ENCODE measurements at regions not wholly inside any gene's neighbourhood (a gene's known extent, or its start where the extent isn't known, plus 50 kb on each side); places are given as distances from the start of the nearest gene placed in this dataset.
"Not testable (repeated sequence)": the region's sequence is repeated elsewhere in the genome, so short reads cannot be mapped to it uniquely, and the experiment has no call there.

DNA sequence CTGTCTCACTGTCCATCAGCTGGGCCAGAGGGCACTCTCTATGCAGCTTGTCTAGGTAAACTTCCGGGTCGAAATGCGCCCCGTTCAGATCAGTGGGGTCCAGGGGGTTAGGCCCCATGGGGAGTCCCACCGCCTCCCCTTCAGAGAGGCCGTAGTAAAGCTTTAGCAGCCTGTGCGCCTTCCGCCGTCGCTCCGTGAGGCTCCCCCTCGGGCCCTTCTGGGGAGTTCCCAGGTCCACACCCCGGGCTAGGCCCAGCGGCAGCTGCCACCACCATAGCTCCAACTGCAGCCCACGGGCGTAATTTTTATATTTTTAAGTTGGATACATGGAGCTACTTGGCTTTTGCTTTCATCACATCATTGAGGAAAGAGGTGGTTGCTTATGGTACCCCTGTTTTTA lies 73.7 kb upstream of the FRG2C start:
- DNase-seq (ENCODE audit: low read depth) = not testable (repeated sequence)

DNA sequence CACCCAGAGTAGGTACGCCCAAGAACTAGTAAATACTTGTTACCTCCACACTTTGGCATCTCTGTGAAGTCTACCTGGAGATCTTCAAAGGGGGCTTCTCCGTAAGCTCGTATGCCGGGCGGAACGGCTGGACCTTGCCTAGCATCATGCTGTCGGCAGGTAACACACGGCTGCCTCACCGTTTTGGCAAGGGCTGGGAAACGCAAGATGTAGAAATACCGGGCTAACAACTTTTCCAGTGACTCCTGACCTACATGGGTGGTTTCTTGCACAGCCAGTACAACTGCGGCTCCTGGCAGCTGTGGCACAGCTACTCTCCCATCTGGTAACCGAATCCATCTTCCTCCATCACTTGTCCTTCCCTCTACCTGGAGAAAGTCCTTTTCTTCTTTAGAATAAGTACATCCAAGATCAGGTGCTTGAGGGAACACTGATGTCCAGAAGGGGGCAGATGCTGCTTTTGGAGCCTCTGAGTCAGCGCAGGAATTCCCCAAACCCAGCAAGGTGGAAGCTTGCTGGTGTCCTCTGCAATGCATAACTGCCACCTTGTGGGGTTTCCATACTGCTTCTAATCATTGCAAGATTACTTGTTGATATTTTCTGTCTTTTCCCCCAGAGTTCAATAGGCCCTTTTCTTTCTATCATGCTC lies 59.7 kb upstream of the FRG2C start:
- not testable (repeated sequence) for DNase-seq (ENCODE audit: low read depth)

DNA sequence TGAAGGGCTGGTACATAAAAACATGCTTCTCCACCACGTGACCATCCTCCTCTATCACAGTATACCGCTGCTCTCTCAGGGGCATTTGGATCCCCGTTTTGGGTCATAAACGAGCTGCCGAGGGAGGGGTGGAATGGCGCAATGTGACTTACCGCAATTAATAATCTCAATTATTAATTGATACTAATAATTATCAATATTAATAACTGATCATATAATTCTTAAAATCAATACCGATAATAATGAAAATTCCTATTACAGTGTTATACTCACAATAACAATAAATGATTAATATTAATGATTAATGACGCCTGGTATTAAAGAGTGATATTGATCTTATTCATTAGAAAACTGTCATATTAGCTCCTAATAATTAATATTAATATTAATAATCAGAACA lies 56.1 kb upstream of the FRG2C start:
- not testable (repeated sequence) for DNase-seq (ENCODE audit: low read depth)

DNA sequence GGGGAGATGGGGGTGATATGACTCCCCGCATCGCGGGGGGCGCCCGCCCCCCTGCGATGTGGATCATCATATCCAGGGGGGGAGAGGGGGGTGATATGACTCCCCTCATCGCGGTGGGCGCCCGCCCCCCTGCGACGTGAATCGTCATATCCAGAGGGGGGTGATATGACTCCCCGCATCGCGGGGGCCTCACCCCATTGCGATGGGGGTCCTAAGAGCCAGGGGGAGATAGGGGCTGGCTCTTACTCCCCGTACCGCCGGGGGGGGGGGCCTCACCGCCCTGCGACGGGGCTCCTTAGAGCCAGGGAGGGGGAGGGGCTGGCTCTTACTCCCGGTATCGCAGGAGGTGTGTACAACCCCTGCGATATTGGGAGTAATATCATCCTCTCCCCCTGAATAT lies 54.5 kb upstream of the FRG2C start:
- not testable (repeated sequence) for DNase-seq (ENCODE audit: low read depth)

DNA sequence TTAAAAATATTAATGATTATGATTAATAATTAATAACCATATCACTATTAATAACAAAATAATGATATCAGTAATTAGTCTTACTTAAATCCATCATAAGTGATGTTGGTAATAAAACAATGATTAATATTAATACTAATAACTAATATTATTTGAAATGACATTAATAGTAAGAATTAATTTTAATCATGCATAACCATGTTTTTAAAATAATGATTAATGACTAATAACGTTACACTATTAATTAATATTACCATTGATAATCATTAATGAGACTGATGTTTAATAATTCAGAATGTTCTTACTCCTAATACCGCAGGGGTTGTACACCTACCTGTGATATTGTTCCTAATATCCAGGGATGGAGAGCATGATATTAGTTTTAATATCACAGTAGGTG lies 53.4 kb upstream of the FRG2C start:
- DNase-seq (ENCODE audit: low read depth) = no peak

DNA sequence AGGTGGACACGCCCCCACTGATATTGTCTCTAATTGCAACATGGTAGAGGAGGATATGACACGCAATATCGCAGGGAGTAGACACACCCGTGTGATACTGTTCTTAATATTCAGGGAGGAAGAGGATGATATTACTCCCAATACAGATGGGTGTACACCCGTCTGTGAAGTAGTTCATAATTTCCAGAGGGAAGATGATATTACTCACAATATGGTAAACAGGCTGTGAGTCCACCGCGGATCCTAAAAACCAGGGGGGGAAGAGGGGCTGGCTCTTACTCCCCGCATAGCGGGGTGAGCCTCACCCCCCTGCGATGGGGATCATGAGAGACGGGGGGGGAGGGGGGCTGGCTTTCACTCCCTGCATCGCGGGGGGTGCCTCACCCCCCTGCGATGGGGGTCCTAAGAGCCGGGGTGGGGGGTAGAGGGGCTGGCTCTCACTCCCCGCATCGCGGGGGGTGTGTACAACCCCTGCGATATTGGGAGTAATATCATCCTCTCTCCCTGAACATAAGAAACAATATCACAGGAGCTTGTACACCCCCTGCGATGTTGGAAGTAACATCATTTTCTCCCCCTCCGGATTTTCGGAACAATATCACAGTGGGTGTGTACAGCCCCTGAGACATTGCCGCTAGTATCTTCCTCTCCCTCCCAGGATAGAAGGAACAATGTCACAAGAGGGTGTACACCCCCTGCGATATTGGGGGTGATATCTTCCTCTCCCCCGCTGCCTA lies 52.2 kb upstream of the FRG2C start:
- DNase-seq (ENCODE audit: low read depth) = not testable (repeated sequence)
